Mesendoderm (in vitro differentiated cells): ENCODE measurements at regions not wholly inside any gene's neighbourhood (a gene's known extent, or its start where the extent isn't known, plus 50 kb on each side); places are given as distances from the start of the nearest gene placed in this dataset.

ENCODE experiments used
- DNase-seq: peaks from one replicate; pipeline ENCODE4 v3.0.0; 2013
- H2AK5ac ChIP-seq: 2 replicates; pipeline ENCODE4 v1.6.1; 2013; ENCODE audit warnings: low read length, inconsistent platforms
- H2BK120ac ChIP-seq: 2 replicates; pipeline ENCODE4 v1.6.1; 2013; ENCODE audit warnings: low read depth, mild to moderate bottlenecking, low read length, moderate library complexity, mixed read lengths
- H2BK15ac ChIP-seq: replicated peaks from 2 replicates; pipeline ENCODE4 v1.6.1; 2013; ENCODE audit warnings: low read depth, mild to moderate bottlenecking, moderate library complexity
- H2BK5ac ChIP-seq: 2 replicates; pipeline ENCODE4 v1.6.1; 2013; ENCODE audit warnings: low read length, inconsistent platforms
- H3K18ac ChIP-seq: 2 replicates; pipeline ENCODE4 v1.6.1; 2013; ENCODE audit warnings: mild to moderate bottlenecking, low read length, mixed read lengths
- H3K23ac ChIP-seq: one replicate; pipeline ENCODE4 v1.6.1; 2013; ENCODE audit warnings: low read length
- H3K27ac ChIP-seq: 2 replicates; pipeline ENCODE4 v1.5.1; 2013; ENCODE audit warnings: low read depth, mild to moderate bottlenecking, inconsistent platforms, low read length, moderate library complexity
- H3K27me3 ChIP-seq: 2 replicates; pipeline ENCODE4 v1.6.1; 2013; ENCODE audit warnings: low read length, control low read depth, mild to moderate bottlenecking, inconsistent platforms; ENCODE audit not compliant: insufficient read depth, poor library complexity
- H3K36me3 ChIP-seq: 2 replicates; pipeline ENCODE4 v1.6.1; 2013; ENCODE audit warnings: low read length, inconsistent platforms; ENCODE audit not compliant: control insufficient read depth, insufficient read depth
- H3K4ac ChIP-seq: one replicate; pipeline ENCODE4 v1.6.1; 2013; ENCODE audit warnings: low read depth, mild to moderate bottlenecking, low read length, moderate library complexity
- H3K4me1 ChIP-seq: 2 replicates; pipeline ENCODE4 v1.6.1; 2013; ENCODE audit warnings: low read depth, low read length, inconsistent platforms; ENCODE audit not compliant: control insufficient read depth
- H3K4me2 ChIP-seq: 2 replicates; pipeline ENCODE4 v1.6.1; 2013; ENCODE audit warnings: low read length
- H3K4me3 ChIP-seq: 2 replicates; pipeline ENCODE4 v1.5.1; 2013; ENCODE audit warnings: mild to moderate bottlenecking, low read length
- H3K56ac ChIP-seq: one replicate; pipeline ENCODE4 v1.6.1; 2013; ENCODE audit warnings: low read length
- H3K79me1 ChIP-seq: 2 replicates; pipeline ENCODE4 v1.6.1; 2013; ENCODE audit warnings: low read length, inconsistent platforms
- H3K79me2 ChIP-seq: 2 replicates; pipeline ENCODE4 v1.6.1; 2013; ENCODE audit warnings: mild to moderate bottlenecking, low read length; ENCODE audit not compliant: control insufficient read depth, insufficient read depth
- H3K9ac ChIP-seq: 2 replicates; pipeline ENCODE4 v1.6.1; 2013; ENCODE audit warnings: low read length, inconsistent platforms
- H4K5ac ChIP-seq: one replicate; pipeline ENCODE4 v1.6.1; 2013; ENCODE audit warnings: low read length
- H4K8ac ChIP-seq: one replicate; pipeline ENCODE4 v1.6.1; 2013; ENCODE audit warnings: low read depth, mild to moderate bottlenecking, control low read depth, low read length, moderate library complexity
- WGBS: extraction: QIAGEN DNeasy Blood & Tissue Kit; methylation state at CpG from one replicate; pipeline ENCODE4 v1.1.7; 2013; ENCODE audit warnings: low lambda C conversion rate, missing lambda C conversion rate; ENCODE audit not compliant: insufficient coverage; ENCODE audit errors: extremely low coverage; 5-methylcytosine and 5-hydroxymethylcytosine counted together

DNA sequence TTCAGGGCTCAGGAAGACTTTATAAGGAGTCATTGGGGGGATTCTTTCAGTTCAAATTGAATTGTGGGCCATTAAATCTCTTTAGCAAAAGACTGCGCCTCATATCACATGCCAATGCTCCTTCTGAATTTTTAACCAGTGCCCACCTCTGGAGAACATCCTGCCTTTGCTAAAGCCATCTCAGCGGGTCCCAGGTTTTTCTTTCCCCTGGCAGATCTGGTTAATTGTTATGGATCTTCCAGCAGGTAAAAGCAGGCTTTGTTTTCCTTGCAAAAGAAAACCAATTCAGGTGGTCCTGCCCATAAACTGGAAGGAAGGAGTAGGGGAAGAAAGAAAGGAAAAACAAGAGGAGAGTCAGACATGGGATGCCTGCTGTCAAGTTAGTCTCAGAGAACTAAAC is 298.2 kb downstream of the LRFN2 start:
- H3K4me2 ChIP-seq = no peak overlapping the region
- H3K4ac ChIP-seq = no peak overlapping the region
- H3K4me3 ChIP-seq = no peak overlapping the region
- no peak for DNase-seq
- no CpG with 5 or more reads among the region's 2 CpGs for WGBS
- H2AK5ac ChIP-seq = no peak overlapping the region
- H2BK15ac ChIP-seq = no peak overlapping the region
- H3K4me1 ChIP-seq = peaks cover 8% of the 10 kb centered on the region
- H3K9ac ChIP-seq = no peak overlapping the region
- no peaks in the 10 kb centered on the region for H3K79me2 ChIP-seq
- H2BK120ac ChIP-seq = no peak overlapping the region
- H3K56ac ChIP-seq = no peak overlapping the region
- no peaks in the 10 kb centered on the region for H3K36me3 ChIP-seq
- no peak overlapping the region for H4K5ac ChIP-seq
- no peak overlapping the region for H4K8ac ChIP-seq
- no peak overlapping the region for H3K27ac ChIP-seq
- H3K18ac ChIP-seq = no peak overlapping the region
- H3K27me3 ChIP-seq = no peaks in the 10 kb centered on the region
- H3K79me1 ChIP-seq = no peaks in the 10 kb centered on the region
- no peak overlapping the region for H3K23ac ChIP-seq
- H2BK5ac ChIP-seq = no peak overlapping the region

DNA sequence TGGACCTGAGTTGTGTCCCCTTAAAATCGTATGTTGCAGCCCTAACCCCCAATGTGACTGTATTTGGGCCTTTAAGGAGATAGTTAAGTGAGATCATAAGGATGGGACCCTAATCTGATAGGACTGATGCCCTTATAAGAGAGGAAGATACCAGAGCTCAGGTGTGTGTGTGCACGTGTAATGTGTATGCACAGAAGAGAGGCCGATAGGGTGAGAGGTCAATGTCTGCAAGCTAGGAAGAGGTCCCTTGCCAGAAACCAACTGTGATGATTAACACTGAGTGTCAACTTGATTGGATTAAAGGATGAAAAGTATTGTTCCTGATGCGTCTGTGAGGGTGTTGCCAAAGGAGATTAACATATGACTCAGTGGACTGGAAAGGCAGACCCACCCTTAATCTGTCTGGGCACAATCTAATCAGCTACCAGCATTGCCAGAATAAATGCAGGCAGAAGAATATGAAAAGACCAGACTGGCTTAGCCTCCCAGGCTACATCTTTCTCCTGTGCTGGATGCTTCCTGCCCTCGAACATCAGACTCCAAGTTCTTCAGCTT is 299.8 kb downstream of the LRFN2 start:
- Histone ChIP-seq H3K4me2 (no peak overlapping the region), H3K9ac (no peak overlapping the region), H2BK120ac (no peak overlapping the region), H3K36me3 (no peaks in the 10 kb centered on the region), H3K27me3 (no peaks in the 10 kb centered on the region), H4K8ac (no peak overlapping the region), H3K18ac (no peak overlapping the region), H3K79me2 (no peaks in the 10 kb centered on the region), H3K4ac (no peak overlapping the region), H3K56ac (no peak overlapping the region), H2BK5ac (no peak overlapping the region), H2AK5ac (no peak overlapping the region), H3K4me3 (no peak overlapping the region), H3K79me1 (no peaks in the 10 kb centered on the region), H4K5ac (no peak overlapping the region), H3K4me1 (peaks cover 8% of the 10 kb centered on the region), H2BK15ac (no peak overlapping the region), H3K23ac (no peak overlapping the region), H3K27ac (no peak overlapping the region)
- WGBS = no CpG with 5 or more reads among the region's 5 CpGs
- DNase-seq = no peak

DNA sequence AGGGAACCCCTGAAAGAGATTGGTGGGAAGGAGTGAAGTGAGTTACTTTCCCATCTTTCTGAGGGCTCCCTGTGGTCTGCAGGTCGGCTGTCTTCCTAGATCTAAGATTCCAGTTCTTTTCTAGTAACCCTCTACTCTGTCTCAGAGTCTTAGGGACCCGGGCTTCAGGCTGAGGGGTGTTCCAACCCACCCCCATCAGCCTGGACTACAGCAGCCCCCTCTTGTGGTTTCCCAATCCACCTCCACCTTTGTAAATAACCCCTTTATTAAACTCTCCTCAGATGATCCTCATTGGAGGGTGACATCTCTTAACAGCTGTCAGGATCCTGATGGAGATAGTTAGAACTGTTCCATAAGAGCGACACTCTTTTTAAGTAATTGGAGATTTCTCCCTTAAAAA is 300.4 kb downstream of the LRFN2 start:
- Histone ChIP-seq H3K79me1 (no peaks in the 10 kb centered on the region), H4K8ac (no peak overlapping the region), H3K4me1 (peaks cover 8% of the 10 kb centered on the region), H3K79me2 (no peaks in the 10 kb centered on the region), H3K4ac (no peak overlapping the region), H3K23ac (no peak overlapping the region), H2AK5ac (no peak overlapping the region), H3K56ac (no peak overlapping the region), H3K27ac (no peak overlapping the region), H2BK120ac (no peak overlapping the region), H3K9ac (no peak overlapping the region), H2BK15ac (no peak overlapping the region), H3K4me2 (no peak overlapping the region), H3K4me3 (no peak overlapping the region), H3K36me3 (no peaks in the 10 kb centered on the region), H3K18ac (no peak overlapping the region), H3K27me3 (no peaks in the 10 kb centered on the region), H2BK5ac (no peak overlapping the region), H4K5ac (no peak overlapping the region)
- no CpG with 5 or more reads among the region's 3 CpGs for WGBS
- DNase-seq = no peak

DNA sequence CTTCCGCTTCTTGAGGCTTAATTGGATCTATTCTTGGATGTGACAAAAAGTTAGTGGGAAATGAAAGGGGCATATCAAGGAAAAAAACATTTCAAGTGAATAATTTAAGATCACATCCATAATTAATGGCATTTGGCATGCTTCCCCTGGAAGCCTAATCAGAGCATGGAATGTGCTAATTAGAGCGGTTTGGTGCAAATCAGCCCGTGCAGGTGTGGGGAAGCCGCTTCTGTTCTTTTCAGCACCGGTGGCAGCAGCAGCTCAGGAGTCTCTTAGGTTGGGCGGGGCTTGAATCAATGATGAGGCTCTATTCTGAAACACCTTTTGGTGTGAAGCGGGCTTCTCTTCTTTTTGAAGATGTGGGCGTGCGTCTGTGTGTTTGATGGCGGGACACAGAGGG is 301.2 kb downstream of the LRFN2 start:
- Histone ChIP-seq H2BK5ac (no peak overlapping the region), H2AK5ac (no peak overlapping the region), H2BK120ac (no peak overlapping the region), H3K9ac (no peak overlapping the region), H3K79me1 (no peaks in the 10 kb centered on the region), H3K4ac (no peak overlapping the region), H3K56ac (no peak overlapping the region), H3K18ac (no peak overlapping the region), H2BK15ac (no peak overlapping the region), H3K27ac (no peak overlapping the region), H3K36me3 (no peaks in the 10 kb centered on the region), H3K4me1 (peaks cover 8% of the 10 kb centered on the region), H3K23ac (no peak overlapping the region), H3K4me3 (no peak overlapping the region), H3K27me3 (no peaks in the 10 kb centered on the region), H4K8ac (no peak overlapping the region), H4K5ac (no peak overlapping the region), H3K4me2 (no peak overlapping the region), H3K79me2 (no peaks in the 10 kb centered on the region)
- WGBS = no CpG with 5 or more reads among the region's 10 CpGs
- peak; percentile 75 for DNase-seq

DNA sequence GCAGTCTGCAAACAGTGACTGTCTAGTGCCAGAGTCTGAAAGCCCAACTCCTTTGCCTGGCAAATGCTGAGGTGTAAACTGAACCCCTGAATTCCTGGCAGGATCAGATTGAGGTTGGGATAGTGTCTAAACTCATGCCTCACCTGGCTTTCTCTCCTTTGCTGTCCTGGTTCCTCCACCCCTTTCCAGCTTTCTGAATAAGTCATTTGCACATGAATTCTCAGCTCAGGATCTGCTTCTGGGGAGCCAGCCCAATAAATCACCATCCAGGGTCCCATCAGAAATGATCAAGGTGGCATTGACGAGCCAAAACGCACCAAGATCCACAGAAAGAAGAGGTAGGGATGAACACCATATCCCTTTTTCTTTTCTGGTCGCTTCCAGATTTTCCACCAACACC is 301.6 kb downstream of the LRFN2 start:
- no peak overlapping the region for H2BK15ac ChIP-seq
- H3K56ac ChIP-seq = no peak overlapping the region
- H3K4ac ChIP-seq = no peak overlapping the region
- H2BK120ac ChIP-seq = no peak overlapping the region
- H3K18ac ChIP-seq = no peak overlapping the region
- no peak overlapping the region for H2BK5ac ChIP-seq
- no peak overlapping the region for H4K5ac ChIP-seq
- no CpG with 5 or more reads among the region's 3 CpGs for WGBS
- no peaks in the 10 kb centered on the region for H3K36me3 ChIP-seq
- H3K4me3 ChIP-seq = no peak overlapping the region
- no peaks in the 10 kb centered on the region for H3K79me2 ChIP-seq
- H4K8ac ChIP-seq = no peak overlapping the region
- H3K27ac ChIP-seq = no peak overlapping the region
- no peaks in the 10 kb centered on the region for H3K79me1 ChIP-seq
- H3K27me3 ChIP-seq = no peaks in the 10 kb centered on the region
- H3K23ac ChIP-seq = no peak overlapping the region
- no peak overlapping the region for H2AK5ac ChIP-seq
- no peak for DNase-seq
- no peak overlapping the region for H3K4me2 ChIP-seq
- H3K4me1 ChIP-seq = peaks cover 8% of the 10 kb centered on the region
- H3K9ac ChIP-seq = no peak overlapping the region

DNA sequence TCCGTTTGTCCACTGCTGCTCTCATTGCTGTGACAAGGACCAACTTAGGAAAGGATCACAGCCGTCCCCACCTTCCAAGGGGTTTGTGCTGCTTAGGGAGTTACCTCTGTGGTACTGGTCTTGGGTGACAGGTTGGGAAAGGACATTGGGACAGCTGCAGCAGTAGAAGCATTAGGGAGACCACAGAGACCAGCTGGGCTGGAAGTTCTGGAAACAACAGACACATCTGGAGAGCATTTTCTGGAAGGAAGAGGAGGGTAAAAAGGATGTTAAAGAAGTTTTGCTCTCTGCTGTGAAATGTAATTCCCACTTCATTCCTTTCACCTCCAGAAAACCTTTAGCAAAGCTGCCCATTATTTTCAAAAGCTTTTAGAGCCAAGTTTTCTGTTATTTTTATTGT is 304.2 kb downstream of the LRFN2 start:
- Histone ChIP-seq H4K8ac (no peak overlapping the region), H3K4me2 (no peak overlapping the region), H3K4ac (no peak overlapping the region), H3K4me1 (peaks cover 8% of the 10 kb centered on the region), H3K79me1 (no peaks in the 10 kb centered on the region), H3K9ac (no peak overlapping the region), H3K56ac (no peak overlapping the region), H2BK15ac (no peak overlapping the region), H3K79me2 (no peaks in the 10 kb centered on the region), H3K18ac (no peak overlapping the region), H3K36me3 (no peaks in the 10 kb centered on the region), H2BK120ac (no peak overlapping the region), H3K4me3 (no peak overlapping the region), H3K27ac (no peak overlapping the region), H2AK5ac (no peak overlapping the region), H2BK5ac (no peak overlapping the region), H3K23ac (no peak overlapping the region), H3K27me3 (no peaks in the 10 kb centered on the region), H4K5ac (no peak overlapping the region)
- no peak for DNase-seq
- WGBS = no CpG with 5 or more reads among the region's 2 CpGs
